SU-DHL-6 (cell line): ENCODE measurements at regions not wholly inside any gene's neighbourhood (a gene's known extent, or its start where the extent isn't known, plus 50 kb on each side); places are given as distances from the start of the nearest gene placed in this dataset.
"Not testable (repeated sequence)": the region's sequence is repeated elsewhere in the genome, so short reads cannot be mapped to it uniquely, and the experiment has no call there.

Experiments
- CTCF ChIP-seq: fragments of 200-600 bp; sonication (generic); IDR thresholded peaks from one replicate; pipeline ENCODE4 v1.5.1; 2017; ENCODE audit warnings: antibody characterized with exemption, mild to moderate bottlenecking, low read length, moderate library complexity; ENCODE audit not compliant: insufficient read depth, poor library complexity, severe bottlenecking
- EZH2phosphoT487 ChIP-seq: fragments of 200-600 bp; sonication (generic), shearing (Covaris generic); conservative IDR thresholded peaks from 2 replicates; pipeline ENCODE4 v1.6.1; 2018; ENCODE audit warnings: mild to moderate bottlenecking, antibody characterized with exemption, low read length, moderate library complexity, mixed read lengths

- TF ChIP-seq CTCF, EZH2phosphoT487: not testable (repeated sequence)
These were observed 129.5 kb upstream of the PRKX start for GRCh38 chrX:3842822-3843521.
